22Rv1 (cell line): ENCODE measurements at regions not wholly inside any gene's neighbourhood (a gene's known extent, or its start where the extent isn't known, plus 50 kb on each side); places are given as distances from the start of the nearest gene placed in this dataset.

Experiments
- ZFX ChIP-seq: fragments of 450-650 bp; IDR thresholded peaks from 2 replicates; pipeline ENCODE4 v1.6.1; 2017; ENCODE audit warnings: antibody characterized with exemption, borderline replicate concordance
- TF ChIP-seq, protein P1 (sequence below): fragments of 450-650 bp; IDR thresholded peaks from 2 replicates; pipeline ENCODE4 v1.5.1; 2017; ENCODE audit warnings: mild to moderate bottlenecking

DNA sequence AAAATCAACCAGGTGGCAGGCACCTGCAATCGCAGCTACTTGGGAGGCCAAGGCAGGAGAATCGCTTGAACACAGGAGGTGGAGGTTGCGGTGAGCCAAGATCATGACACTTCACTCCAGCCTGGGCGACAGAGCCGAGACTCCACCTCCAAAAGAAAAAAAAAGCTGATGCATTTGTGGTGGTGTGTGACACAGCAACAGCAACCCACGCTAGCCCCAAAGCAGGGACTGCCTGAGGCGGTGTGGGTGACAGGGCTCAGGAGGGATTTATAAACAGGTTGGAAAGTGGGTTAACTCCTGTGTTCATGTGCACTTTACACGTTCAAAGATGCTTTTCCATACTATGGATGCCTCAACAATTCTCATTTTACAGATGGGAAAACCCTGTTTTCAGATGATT lies 395.9 kb upstream of the PODXL start:
- TF ChIP-seq, protein P1, sequence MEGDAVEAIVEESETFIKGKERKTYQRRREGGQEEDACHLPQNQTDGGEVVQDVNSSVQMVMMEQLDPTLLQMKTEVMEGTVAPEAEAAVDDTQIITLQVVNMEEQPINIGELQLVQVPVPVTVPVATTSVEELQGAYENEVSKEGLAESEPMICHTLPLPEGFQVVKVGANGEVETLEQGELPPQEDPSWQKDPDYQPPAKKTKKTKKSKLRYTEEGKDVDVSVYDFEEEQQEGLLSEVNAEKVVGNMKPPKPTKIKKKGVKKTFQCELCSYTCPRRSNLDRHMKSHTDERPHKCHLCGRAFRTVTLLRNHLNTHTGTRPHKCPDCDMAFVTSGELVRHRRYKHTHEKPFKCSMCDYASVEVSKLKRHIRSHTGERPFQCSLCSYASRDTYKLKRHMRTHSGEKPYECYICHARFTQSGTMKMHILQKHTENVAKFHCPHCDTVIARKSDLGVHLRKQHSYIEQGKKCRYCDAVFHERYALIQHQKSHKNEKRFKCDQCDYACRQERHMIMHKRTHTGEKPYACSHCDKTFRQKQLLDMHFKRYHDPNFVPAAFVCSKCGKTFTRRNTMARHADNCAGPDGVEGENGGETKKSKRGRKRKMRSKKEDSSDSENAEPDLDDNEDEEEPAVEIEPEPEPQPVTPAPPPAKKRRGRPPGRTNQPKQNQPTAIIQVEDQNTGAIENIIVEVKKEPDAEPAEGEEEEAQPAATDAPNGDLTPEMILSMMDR = no peak
- no peak for TF ChIP-seq ZFX
